Right renal pelvis (tissue), 4 donors: ENCODE measurements at regions not wholly inside any gene's neighbourhood (a gene's known extent, or its start where the extent isn't known, plus 50 kb on each side); places are given as distances from the start of the nearest gene placed in this dataset.
"Not testable (repeated sequence)": the region's sequence is repeated elsewhere in the genome, so short reads cannot be mapped to it uniquely, and the experiment has no call there.

Experiments used
- DNase-seq, 4 donors: peaks; one replicate each; pipeline ENCODE4 v3.0.0-alpha.2; 2013; ENCODE audit warnings: low read depth in 4 of 4, low spot score in 3 of 4, missing footprints in 1 of 4

GRCh38 chr11:22920939-22921565 lies 60.8 kb upstream of the CCDC179 start:
- peak in 3 of 4 donors; percentile 18 to 30 (median 24) for DNase-seq

- DNase-seq: no peak
Observed at GRCh38 chr11:22922672-22923071, 62.4 kb upstream of the CCDC179 start.

GRCh38 chr11:22923561-22923960 lies 63.3 kb upstream of the CCDC179 start:
- no peak for DNase-seq

GRCh38 chr11:22926341-22926740 lies 66.1 kb upstream of the CCDC179 start:
- DNase-seq: no peak

GRCh38 chr11:22927793-22928192 lies 67.5 kb upstream of the CCDC179 start:
- DNase-seq: no peak

- DNase-seq: no peak
Observed at GRCh38 chr11:22928207-22928917, 68.1 kb upstream of the CCDC179 start.

GRCh38 chr11:22930816-22931594 lies 70.7 kb upstream of the CCDC179 start:
- no peak for DNase-seq

GRCh38 chr11:22938691-22939090 lies 78.4 kb upstream of the CCDC179 start:
- no peak for DNase-seq

- not testable (repeated sequence) for DNase-seq
Observed at GRCh38 chr11:22941544-22941943, 81.3 kb upstream of the CCDC179 start.

- peak in 1 of 4 donors; percentile 0 for DNase-seq
Observed at GRCh38 chr11:22957786-22958185, 97.5 kb upstream of the CCDC179 start.

- DNase-seq: no peak
Observed at GRCh38 chr11:22974251-22974650, 114.0 kb upstream of the CCDC179 start.

GRCh38 chr11:22976146-22976545 lies 115.9 kb upstream of the CCDC179 start:
- no peak for DNase-seq

GRCh38 chr11:22982903-22983302 lies 122.6 kb upstream of the CCDC179 start:
- DNase-seq: no peak

- no peak for DNase-seq
Observed at GRCh38 chr11:22984045-22984444, 123.8 kb upstream of the CCDC179 start.

- no peak for DNase-seq
Observed at GRCh38 chr11:22989371-22989770, 129.1 kb upstream of the CCDC179 start.

- no peak for DNase-seq
Observed at GRCh38 chr11:22991196-22991595, 130.9 kb upstream of the CCDC179 start.

- DNase-seq: no peak
Observed at GRCh38 chr11:23006730-23007129, 146.5 kb upstream of the CCDC179 start.

GRCh38 chr11:23010790-23011335 lies 150.6 kb upstream of the CCDC179 start:
- DNase-seq: no peak

- DNase-seq: no peak
Observed at GRCh38 chr11:23012930-23013329, 152.7 kb upstream of the CCDC179 start.

- no peak for DNase-seq
Observed at GRCh38 chr11:23013509-23013908, 153.2 kb upstream of the CCDC179 start.

- peak in 2 of 4 donors; percentile 5 to 12 for DNase-seq
Observed at GRCh38 chr11:23021287-23021863, 161.1 kb upstream of the CCDC179 start.
